ENCODE measurements at regions not wholly inside any gene's neighbourhood (a gene's known extent, or its start where the extent isn't known, plus 50 kb on each side); places are given as distances from the start of the nearest gene placed in this dataset.

DNA sequence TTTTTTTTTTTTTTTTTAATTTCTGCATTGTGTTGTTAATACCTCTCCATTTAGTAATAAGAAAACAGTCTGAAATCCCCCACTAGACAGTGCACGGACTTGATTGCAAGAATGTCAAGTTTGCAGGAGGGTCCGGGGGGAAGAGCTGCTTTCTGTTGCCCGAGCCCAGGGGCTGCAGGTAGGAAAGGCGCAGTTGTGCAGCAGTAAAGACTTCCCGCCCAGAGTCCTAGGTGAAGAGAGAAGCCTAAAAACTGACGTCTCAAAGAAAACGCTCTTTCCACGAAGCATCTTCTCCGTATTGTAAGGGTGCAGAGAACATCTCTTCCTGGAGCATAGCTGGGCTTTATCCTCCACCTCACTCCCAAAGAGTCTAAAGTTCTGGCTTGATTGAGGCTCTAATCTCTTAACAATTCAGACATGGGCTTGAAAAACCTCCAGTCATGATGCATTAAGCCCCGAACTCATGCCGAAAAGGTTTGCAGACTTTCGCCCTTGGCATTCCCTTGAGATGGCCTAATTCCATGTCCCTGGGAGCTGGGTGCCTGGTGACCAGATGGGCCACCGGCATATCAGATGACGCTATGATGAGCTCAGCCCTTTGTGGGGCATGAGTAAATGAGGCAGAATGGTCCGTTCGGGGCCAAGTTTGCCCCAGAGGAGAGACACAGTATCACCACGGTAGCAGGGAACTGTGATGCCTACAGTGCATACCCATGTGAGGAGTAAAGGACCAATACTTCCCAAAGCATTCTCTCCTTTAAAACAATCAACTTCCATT lies 436.2 kb upstream of the ZFHX3 start:
- BruUV-seq (replicated peaks), result no TSS peak
- no peak for ATAC-seq

More for the DNA sequence above, 436.2 kb upstream of the ZFHX3 start:
- Histone ChIP-seq H3K36me3 (ENCODE audit: control insufficient read depth in 1 of 2, insufficient read depth in 2 of 2, low read length in 2 of 2) (no peaks in the 10 kb centered on the region), H3K9me3 (ENCODE audit: control insufficient read depth in 1 of 2, insufficient read depth in 1 of 2, low read depth in 1 of 2, low read length in 2 of 2) (no peaks in the 10 kb centered on the region), H4K20me1 (ENCODE audit: insufficient read depth) (no peaks in the 10 kb centered on the region), H3K4me2 (ENCODE audit: low read length) (no peak overlapping the region), H2AFZ (ENCODE audit: low read depth, low read length, poor library complexity, severe bottlenecking) (no peak overlapping the region), H3K9ac (ENCODE audit: low read length) (no peak overlapping the region), H3K27ac (ENCODE audit: low read depth, low read length) (no peak overlapping the region), H3K9me2 (ENCODE audit: insufficient read depth) (no peaks in the 10 kb centered on the region), H3K27me3 (ENCODE audit: insufficient read depth, low read length) (peaks cover 55% of the 10 kb centered on the region), H3K4me3 (replicated peaks in 1 of 2; ENCODE audit: low read depth in 1 of 2, low read length in 2 of 2) (no peak overlapping the region), H3K4me1 (ENCODE audit: control insufficient read depth in 1 of 2, insufficient read depth in 2 of 2, low read length in 2 of 2) (no peaks in the 10 kb centered on the region), H3K79me2 (ENCODE audit: insufficient read depth, low read length) (no peaks in the 10 kb centered on the region)
- no peak for DNase-seq (ENCODE audit: low read depth, low spot score)
- ChIA-PET POLR2A (no interaction called here), CTCF (no interaction called here), RAD21 (ENCODE audit: low non-redundant PET in 1 of 2, low total read pairs in 2 of 2, uncharacterized antibody in 2 of 2, unreplicated experiment in 2 of 2) (no interaction called here)
- TF ChIP-seq RAD21 (IDR thresholded peaks at IDR 0.05; ENCODE audit: low read depth) (no peak), CBX3 (IDR thresholded peaks at IDR 0.05; ENCODE audit: low read depth) (no peak), ZFX (IDR thresholded peaks at IDR 0.05) (no peak), YY1 (IDR thresholded peaks at IDR 0.05; ENCODE audit: extremely low read depth, insufficient replicate concordance, low read depth, low read length) (no peak), ZNF274 (IDR thresholded peaks at IDR 0.05; ENCODE audit: low read depth, low read length) (no peak), POLR2A (IDR thresholded peaks at IDR 0.05; ENCODE audit: borderline replicate concordance, extremely low read depth, insufficient read depth, insufficient read length) (no peak), JUND (IDR thresholded peaks at IDR 0.05) (no peak), TCF7L2 (IDR thresholded peaks at IDR 0.05; ENCODE audit: borderline replicate concordance, extremely low read depth, insufficient read depth, insufficient read length) (no peak), CEBPB (IDR thresholded peaks at IDR 0.05; ENCODE audit: low read depth) (no peak), FOSL1 (IDR thresholded peaks at IDR 0.05; ENCODE audit: low read depth) (no peak), EGR1 (IDR thresholded peaks at IDR 0.05; ENCODE audit: low read depth) (no peak), SRF (IDR thresholded peaks at IDR 0.05; ENCODE audit: low read depth) (no peak), SP1 (IDR thresholded peaks at IDR 0.05; ENCODE audit: low read depth) (no peak), EZH2 (IDR thresholded peaks at IDR 0.05) (no peak), POLR2AphosphoS5 (IDR thresholded peaks at IDR 0.05; ENCODE audit: low read depth, low read length) (no peak), SIN3A (IDR thresholded peaks at IDR 0.05; ENCODE audit: low read depth) (no peak)
- TF ChIP-seq, protein P1, sequence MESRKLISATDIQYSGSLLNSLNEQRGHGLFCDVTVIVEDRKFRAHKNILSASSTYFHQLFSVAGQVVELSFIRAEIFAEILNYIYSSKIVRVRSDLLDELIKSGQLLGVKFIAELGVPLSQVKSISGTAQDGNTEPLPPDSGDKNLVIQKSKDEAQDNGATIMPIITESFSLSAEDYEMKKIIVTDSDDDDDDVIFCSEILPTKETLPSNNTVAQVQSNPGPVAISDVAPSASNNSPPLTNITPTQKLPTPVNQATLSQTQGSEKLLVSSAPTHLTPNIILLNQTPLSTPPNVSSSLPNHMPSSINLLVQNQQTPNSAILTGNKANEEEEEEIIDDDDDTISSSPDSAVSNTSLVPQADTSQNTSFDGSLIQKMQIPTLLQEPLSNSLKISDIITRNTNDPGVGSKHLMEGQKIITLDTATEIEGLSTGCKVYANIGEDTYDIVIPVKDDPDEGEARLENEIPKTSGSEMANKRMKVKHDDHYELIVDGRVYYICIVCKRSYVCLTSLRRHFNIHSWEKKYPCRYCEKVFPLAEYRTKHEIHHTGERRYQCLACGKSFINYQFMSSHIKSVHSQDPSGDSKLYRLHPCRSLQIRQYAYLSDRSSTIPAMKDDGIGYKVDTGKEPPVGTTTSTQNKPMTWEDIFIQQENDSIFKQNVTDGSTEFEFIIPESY (IDR thresholded peaks at IDR 0.05; ENCODE audit: extremely low read depth, insufficient replicate concordance, low read length), result no peak
- TF ChIP-seq, protein P2, sequence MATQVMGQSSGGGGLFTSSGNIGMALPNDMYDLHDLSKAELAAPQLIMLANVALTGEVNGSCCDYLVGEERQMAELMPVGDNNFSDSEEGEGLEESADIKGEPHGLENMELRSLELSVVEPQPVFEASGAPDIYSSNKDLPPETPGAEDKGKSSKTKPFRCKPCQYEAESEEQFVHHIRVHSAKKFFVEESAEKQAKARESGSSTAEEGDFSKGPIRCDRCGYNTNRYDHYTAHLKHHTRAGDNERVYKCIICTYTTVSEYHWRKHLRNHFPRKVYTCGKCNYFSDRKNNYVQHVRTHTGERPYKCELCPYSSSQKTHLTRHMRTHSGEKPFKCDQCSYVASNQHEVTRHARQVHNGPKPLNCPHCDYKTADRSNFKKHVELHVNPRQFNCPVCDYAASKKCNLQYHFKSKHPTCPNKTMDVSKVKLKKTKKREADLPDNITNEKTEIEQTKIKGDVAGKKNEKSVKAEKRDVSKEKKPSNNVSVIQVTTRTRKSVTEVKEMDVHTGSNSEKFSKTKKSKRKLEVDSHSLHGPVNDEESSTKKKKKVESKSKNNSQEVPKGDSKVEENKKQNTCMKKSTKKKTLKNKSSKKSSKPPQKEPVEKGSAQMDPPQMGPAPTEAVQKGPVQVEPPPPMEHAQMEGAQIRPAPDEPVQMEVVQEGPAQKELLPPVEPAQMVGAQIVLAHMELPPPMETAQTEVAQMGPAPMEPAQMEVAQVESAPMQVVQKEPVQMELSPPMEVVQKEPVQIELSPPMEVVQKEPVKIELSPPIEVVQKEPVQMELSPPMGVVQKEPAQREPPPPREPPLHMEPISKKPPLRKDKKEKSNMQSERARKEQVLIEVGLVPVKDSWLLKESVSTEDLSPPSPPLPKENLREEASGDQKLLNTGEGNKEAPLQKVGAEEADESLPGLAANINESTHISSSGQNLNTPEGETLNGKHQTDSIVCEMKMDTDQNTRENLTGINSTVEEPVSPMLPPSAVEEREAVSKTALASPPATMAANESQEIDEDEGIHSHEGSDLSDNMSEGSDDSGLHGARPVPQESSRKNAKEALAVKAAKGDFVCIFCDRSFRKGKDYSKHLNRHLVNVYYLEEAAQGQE (IDR thresholded peaks at IDR 0.05; ENCODE audit: low read depth), result no peak
- TF ChIP-seq, protein P3, sequence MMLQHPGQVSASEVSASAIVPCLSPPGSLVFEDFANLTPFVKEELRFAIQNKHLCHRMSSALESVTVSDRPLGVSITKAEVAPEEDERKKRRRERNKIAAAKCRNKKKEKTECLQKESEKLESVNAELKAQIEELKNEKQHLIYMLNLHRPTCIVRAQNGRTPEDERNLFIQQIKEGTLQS (IDR thresholded peaks at IDR 0.05), result no peak
- TF ChIP-seq, protein P4, sequence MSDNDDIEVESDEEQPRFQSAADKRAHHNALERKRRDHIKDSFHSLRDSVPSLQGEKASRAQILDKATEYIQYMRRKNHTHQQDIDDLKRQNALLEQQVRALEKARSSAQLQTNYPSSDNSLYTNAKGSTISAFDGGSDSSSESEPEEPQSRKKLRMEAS (IDR thresholded peaks at IDR 0.05), result no peak
- intact Hi-C loops (cut with micrococcal nuclease), result no loop called here
